NCI-H2196 treated with DMSO at 0.1 percent for 48 hours (cell line): ENCODE measurements at regions not wholly inside any gene's neighbourhood (a gene's known extent, or its start where the extent isn't known, plus 50 kb on each side); places are given as distances from the start of the nearest gene placed in this dataset.
"Not testable (repeated sequence)": the region's sequence is repeated elsewhere in the genome, so short reads cannot be mapped to it uniquely, and the experiment has no call there.

Source experiments
- DNase-seq: peaks from one replicate; lab custom pipeline; 2025; ENCODE audit not compliant: unreplicated experiment; lab: John Stamatoyannopoulos, UW

GRCh38 chr17:33874617-33875060, 380.4 kb upstream of the CCL2 start:
- DNase-seq, result no peak

GRCh38 chr17:33875973-33876372, 379.1 kb upstream of the CCL2 start:
- no peak for DNase-seq

- DNase-seq, result not testable (repeated sequence)
These were observed 372.8 kb upstream of the CCL2 start for GRCh38 chr17:33882273-33882672.

GRCh38 chr17:33882677-33883076, 372.4 kb upstream of the CCL2 start:
- not testable (repeated sequence) for DNase-seq

GRCh38 chr17:33888455-33888854, 366.6 kb upstream of the CCL2 start:
- DNase-seq, result no peak

- DNase-seq, result no peak
These were observed 366.0 kb upstream of the CCL2 start for GRCh38 chr17:33889040-33889439.

- DNase-seq, result no peak
These were observed 365.3 kb upstream of the CCL2 start for GRCh38 chr17:33889766-33890165.

GRCh38 chr17:33892717-33893591, 362.1 kb upstream of the CCL2 start:
- DNase-seq, result no peak

- no peak for DNase-seq
These were observed 359.6 kb upstream of the CCL2 start for GRCh38 chr17:33895491-33895890.

- DNase-seq, result no peak
These were observed 358.8 kb upstream of the CCL2 start for GRCh38 chr17:33896263-33896662.

- DNase-seq, result no peak
These were observed 354.0 kb upstream of the CCL2 start for GRCh38 chr17:33901085-33901484.

- DNase-seq, result no peak
These were observed 352.1 kb upstream of the CCL2 start for GRCh38 chr17:33902901-33903449.

- no peak for DNase-seq
These were observed 350.6 kb upstream of the CCL2 start for GRCh38 chr17:33904476-33904875.

GRCh38 chr17:33905338-33905800, 349.7 kb upstream of the CCL2 start:
- DNase-seq, result no peak

GRCh38 chr17:33908363-33909064, 346.6 kb upstream of the CCL2 start:
- DNase-seq, result no peak

GRCh38 chr17:33910200-33910857, 344.8 kb upstream of the CCL2 start:
- DNase-seq, result no peak

GRCh38 chr17:33914125-33914524, 341.0 kb upstream of the CCL2 start:
- DNase-seq, result no peak

- no peak for DNase-seq
These were observed 332.1 kb upstream of the CCL2 start for GRCh38 chr17:33922971-33923370.

- no peak for DNase-seq
These were observed 331.0 kb upstream of the CCL2 start for GRCh38 chr17:33924104-33924503.

GRCh38 chr17:33925649-33926048, 329.4 kb upstream of the CCL2 start:
- no peak for DNase-seq

- no peak for DNase-seq
These were observed 327.4 kb upstream of the CCL2 start for GRCh38 chr17:33927732-33928133.
